Urothelium cell line (cell line): ENCODE measurements at regions not wholly inside any gene's neighbourhood (a gene's known extent, or its start where the extent isn't known, plus 50 kb on each side); places are given as distances from the start of the nearest gene placed in this dataset.

Source experiments
- DNase-seq: peaks from one replicate; pipeline ENCODE4 v3.0.0; 2011; ENCODE audit warnings: low spot score, mixed read lengths
- FAIRE-seq: peaks from 2 replicates; lab custom pipeline; 2011; peaks lifted over from hg19 to GRCh38; lab: Jason Lieb, UNC

- FAIRE-seq (no peak), DNase-seq (no peak)
Observed at GRCh38 chr13:83229574-83230305, 652.5 kb downstream of the SLITRK1 start.

- FAIRE-seq (no peak), DNase-seq (no peak)
Observed at GRCh38 chr13:83223546-83223945, 658.7 kb downstream of the SLITRK1 start.

- FAIRE-seq (no peak), DNase-seq (no peak)
Observed at GRCh38 chr13:83221813-83222241, 660.4 kb downstream of the SLITRK1 start.

GRCh38 chr13:83221256-83221655, 661.0 kb downstream of the SLITRK1 start:
- DNase-seq: no peak
- no peak for FAIRE-seq

- no peak for DNase-seq
- no peak for FAIRE-seq
Observed at GRCh38 chr13:83220241-83220640, 662.0 kb downstream of the SLITRK1 start.

- DNase-seq (no peak), FAIRE-seq (no peak)
Observed at GRCh38 chr13:83219832-83220231, 662.4 kb downstream of the SLITRK1 start.

GRCh38 chr13:83216479-83217245, 665.6 kb downstream of the SLITRK1 start:
- DNase-seq: no peak
- FAIRE-seq: no peak

GRCh38 chr13:83215627-83216026, 666.6 kb downstream of the SLITRK1 start:
- FAIRE-seq (no peak), DNase-seq (no peak)

- FAIRE-seq (no peak), DNase-seq (no peak)
Observed at GRCh38 chr13:83214452-83214851, 667.8 kb downstream of the SLITRK1 start.

- DNase-seq (no peak), FAIRE-seq (no peak)
Observed at GRCh38 chr13:83211301-83211700, 671.0 kb downstream of the SLITRK1 start.

- DNase-seq: no peak
- no peak for FAIRE-seq
Observed at GRCh38 chr13:83204886-83205285, 677.4 kb downstream of the SLITRK1 start.

- no peak for FAIRE-seq
- DNase-seq: no peak
Observed at GRCh38 chr13:83201506-83201905, 680.8 kb downstream of the SLITRK1 start.

- FAIRE-seq (no peak), DNase-seq (no peak)
Observed at GRCh38 chr13:83197316-83197715, 685.0 kb downstream of the SLITRK1 start.

- FAIRE-seq (no peak), DNase-seq (no peak)
Observed at GRCh38 chr13:83190020-83190419, 692.3 kb downstream of the SLITRK1 start.

GRCh38 chr13:83184819-83185218, 697.5 kb downstream of the SLITRK1 start:
- FAIRE-seq: no peak
- no peak for DNase-seq

- DNase-seq (no peak), FAIRE-seq (no peak)
Observed at GRCh38 chr13:83184150-83184475, 698.2 kb downstream of the SLITRK1 start.

- DNase-seq: no peak
Observed at GRCh38 chr13:83183439-83184149, 698.7 kb downstream of the SLITRK1 start.

GRCh38 chr13:83182845-83183244, 699.4 kb downstream of the SLITRK1 start:
- DNase-seq: no peak
- FAIRE-seq: no peak

More at GRCh38 chr13:83183439-83184149, 698.7 kb downstream of the SLITRK1 start:
- no peak for FAIRE-seq

GRCh38 chr13:83178008-83178407, 704.3 kb downstream of the SLITRK1 start:
- FAIRE-seq: no peak
- no peak for DNase-seq

GRCh38 chr13:83168590-83168989, 713.7 kb downstream of the SLITRK1 start:
- no peak for DNase-seq
- FAIRE-seq: no peak

- FAIRE-seq (no peak), DNase-seq (no peak)
Observed at GRCh38 chr13:83167203-83167602, 715.1 kb downstream of the SLITRK1 start.

- no peak for FAIRE-seq
- DNase-seq: no peak
Observed at GRCh38 chr13:83166550-83166949, 715.7 kb downstream of the SLITRK1 start.
